HPDE6-E6E7 (cell line): ENCODE measurements at regions not wholly inside any gene's neighbourhood (a gene's known extent, or its start where the extent isn't known, plus 50 kb on each side); places are given as distances from the start of the nearest gene placed in this dataset.

Source experiments
- DNase-seq: peaks from one replicate; pipeline ENCODE4 v3.0.0; 2011; ENCODE audit warnings: missing footprints; ENCODE audit errors: extremely low spot score

- no peak for DNase-seq
Observed at GRCh38 chr17:77321649-77322513, 181.1 kb downstream of the SEC14L1 start.

DNA sequence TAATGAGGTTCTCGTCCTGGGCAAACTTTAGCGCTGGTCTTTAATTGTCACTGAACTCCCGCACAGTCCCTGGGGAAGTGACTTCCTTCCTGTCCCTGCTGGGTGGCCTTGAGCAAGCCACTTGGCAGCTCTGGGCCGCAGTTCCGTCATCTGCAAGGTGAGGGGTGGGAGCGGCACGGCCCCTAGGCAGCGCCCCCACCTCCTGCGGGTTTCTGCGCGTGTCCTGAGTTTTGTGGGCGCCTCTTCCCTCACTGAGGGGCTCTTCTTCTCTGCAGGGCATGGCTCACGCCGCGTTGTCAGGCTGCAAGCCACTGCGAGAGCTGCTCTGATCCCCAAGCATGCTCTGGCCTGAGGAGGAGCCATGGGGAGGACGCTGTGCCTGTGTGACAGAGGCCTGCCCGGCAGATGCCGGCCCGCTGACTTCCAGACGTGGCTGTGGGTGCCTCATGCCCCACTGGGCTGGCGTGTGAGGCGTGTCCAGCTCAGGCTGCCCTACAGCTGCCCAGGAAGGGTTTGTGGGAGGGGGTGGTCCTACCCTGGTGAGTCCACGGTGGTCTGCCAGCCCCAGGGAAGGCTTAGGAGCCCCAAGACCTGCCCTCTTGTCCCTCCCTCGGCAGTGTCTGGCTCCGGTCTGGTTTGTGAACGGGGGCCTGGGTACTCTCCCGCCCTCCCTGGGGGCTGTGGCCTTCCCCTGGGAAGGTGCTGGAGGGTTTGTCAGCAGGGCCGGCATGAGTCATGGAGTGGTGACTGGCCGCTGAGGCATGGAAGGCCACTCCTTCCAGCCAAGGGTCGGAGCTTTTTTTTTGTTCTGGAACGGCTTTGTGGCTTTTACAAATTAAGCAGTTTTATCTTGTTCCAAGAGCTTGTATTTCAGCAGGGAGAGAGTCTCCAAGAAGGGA is 182.0 kb downstream of the SEC14L1 start:
- peak; percentile 94 for DNase-seq

DNA sequence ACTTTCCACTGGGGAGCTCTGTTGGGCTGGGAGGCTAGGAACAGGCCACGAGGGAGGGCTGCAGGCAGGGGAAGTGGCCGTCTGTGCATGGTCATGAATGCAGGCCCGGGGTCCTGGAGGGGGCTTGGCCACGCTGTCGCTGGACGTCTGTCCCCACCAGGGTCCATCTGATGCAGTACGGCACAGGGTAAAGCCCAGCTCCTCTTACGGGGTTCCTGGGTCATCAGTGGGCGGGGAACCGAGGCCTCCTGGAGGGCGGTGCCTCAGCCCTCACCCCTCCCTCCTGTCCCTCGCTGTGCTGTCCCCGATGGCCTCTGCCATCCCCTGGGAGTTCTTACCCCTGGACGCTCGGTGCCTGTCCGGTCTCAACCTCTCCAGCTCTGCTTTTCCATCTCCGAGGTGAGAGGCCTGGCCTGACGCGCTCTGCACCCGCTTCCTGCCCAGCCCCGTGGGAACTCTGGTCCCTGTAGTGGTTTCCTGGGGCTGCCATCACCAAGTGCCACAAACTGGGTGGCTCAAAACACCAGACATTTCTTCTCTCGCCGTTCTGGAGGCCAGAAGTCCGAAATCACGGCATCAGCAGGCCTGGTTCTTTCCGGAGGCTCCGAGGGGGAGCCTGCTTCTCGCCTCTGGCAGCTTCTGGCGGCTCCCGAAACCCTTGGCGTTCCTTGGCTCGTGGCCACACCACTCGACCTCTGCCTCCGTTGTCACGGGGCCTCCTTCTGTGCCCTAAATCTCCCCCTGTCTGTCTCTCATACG is 182.8 kb downstream of the SEC14L1 start:
- DNase-seq = no peak

DNA sequence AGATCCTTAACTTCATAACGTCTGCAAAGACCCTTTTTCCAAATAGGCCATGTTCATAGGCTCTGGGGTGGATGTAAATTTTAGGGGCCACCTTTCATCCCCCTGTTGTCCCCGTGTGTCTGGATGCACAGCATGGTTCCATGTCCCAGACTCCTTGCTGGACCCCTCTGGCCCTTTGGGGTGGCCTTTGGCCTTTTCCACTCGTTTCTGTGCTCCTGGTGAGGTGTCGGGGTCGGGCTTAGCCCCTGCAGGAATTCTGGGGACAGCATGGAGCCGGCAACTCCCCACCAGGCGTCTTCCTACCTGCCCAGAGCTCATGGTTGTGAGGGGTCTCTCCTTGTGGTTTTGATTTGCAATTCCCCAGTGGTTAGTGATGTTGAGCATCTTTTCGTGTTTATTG is 183.5 kb downstream of the SEC14L1 start:
- DNase-seq = no peak

- DNase-seq = no peak
Observed at GRCh38 chr17:77325577-77326075, 184.9 kb downstream of the SEC14L1 start.

DNA sequence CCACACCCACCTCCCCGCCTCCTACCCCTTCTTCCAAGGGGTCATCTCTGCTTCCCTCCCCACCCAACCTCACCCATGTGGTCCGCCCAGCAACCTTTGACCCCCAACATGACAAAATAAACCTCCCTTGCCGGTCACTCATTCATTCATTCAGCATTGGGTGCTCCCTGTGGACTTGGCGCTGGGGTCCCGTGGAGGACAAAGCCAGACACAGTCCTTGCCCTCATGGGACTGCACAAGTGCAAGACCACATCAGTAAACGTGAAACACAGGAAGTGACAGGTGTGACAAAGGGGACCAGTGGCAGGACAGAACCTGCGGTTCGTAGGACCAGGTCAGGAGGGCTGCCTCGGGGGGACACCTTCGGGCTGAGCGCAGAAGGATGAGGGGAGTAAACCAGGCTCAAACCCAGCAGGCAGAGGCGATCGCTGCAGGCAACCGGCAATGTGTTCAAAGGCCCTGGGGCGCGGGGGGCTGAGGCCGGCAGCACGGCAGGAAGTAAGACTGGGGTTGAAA is 185.4 kb downstream of the SEC14L1 start:
- DNase-seq = no peak

- no peak for DNase-seq
Observed at GRCh38 chr17:77326636-77327035, 185.9 kb downstream of the SEC14L1 start.

- DNase-seq = no peak
Observed at GRCh38 chr17:77327181-77327565, 186.4 kb downstream of the SEC14L1 start.

DNA sequence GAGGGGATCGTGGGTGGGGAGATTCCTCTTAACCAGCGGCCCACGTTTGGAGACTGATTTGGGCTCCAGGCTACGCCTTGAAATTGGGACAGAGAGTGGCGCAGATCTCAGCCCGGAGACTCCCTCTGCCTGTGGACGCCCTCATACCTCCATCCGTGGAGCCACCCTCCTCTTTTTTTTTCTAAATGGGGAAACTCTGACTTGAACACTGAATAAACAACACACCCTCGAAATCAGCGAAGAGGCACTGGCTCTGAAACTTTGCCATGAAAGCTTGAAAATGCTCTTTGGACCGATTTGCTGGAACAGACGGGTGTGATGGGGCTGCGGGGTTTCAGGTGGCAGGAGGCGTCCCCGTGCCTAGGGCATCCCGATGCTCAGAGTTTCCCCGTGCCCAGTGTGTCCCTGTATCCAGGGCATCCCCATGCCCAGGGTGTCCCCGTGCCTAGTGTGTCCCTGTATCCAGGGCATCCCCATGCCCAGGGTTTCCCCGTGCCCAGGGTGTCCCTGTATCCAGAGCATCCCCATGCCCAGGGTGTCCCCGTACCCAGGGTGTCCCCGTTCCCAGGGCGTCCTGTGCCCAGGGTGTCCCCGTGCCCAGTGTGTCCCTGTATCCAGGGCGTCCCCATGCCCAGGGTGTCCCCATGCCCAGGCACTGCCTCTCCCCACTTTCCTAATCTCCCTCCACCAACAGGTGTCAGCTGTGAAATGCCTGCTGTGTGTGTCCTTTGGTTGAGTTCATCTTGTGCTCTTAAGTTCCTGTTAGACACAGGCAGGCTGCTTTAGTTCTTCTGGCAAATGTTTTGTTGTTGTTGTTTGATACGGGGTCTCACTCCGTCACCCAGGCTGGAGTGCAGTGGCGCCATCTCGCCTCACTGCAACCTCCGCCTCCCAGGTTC is 187.0 kb downstream of the SEC14L1 start:
- DNase-seq = no peak

DNA sequence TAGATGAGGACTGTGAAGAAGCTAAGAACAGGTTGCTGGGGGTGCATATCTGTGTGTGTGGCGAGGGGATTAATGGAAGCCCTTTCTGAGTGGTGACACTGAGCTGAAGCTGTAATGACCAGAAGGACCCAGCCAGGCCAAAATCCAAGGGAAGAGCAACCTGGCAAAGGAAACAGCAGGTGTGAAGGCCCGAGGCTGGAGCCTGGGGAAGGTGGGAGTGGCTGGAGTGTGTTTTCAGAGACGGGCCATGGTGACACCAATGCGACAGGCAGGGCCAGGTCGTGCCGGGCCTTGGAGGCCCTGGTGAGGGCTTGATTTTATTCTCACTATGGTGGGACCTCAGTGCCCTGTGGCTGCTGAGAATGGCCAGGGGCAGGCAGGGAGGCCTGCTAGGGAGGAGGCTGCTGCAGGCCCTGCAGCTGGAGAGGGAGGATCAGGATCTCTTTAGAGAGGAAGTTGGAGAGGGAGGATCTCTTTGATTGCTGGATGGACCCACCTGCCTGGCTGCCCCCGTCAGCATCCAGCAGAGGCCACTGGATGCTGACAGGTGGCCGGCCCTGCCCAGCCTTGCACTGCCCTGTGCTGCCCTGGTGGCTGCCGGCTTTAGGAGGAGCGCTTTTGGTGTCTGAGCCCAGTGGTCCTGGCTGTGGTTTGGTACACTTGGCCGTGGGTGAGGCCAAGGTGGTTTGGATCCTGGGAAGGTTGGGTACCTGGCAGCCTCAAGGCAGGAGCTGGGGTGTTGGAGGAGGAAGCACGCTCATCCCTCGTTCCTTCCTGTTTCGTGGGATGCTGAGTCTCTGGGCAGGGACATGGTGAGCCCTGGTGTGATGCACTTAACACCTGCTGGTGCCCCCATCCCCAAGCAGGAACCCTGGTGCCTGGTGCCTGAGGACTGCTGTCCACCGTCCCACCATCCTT is 188.3 kb downstream of the SEC14L1 start:
- no peak for DNase-seq

DNA sequence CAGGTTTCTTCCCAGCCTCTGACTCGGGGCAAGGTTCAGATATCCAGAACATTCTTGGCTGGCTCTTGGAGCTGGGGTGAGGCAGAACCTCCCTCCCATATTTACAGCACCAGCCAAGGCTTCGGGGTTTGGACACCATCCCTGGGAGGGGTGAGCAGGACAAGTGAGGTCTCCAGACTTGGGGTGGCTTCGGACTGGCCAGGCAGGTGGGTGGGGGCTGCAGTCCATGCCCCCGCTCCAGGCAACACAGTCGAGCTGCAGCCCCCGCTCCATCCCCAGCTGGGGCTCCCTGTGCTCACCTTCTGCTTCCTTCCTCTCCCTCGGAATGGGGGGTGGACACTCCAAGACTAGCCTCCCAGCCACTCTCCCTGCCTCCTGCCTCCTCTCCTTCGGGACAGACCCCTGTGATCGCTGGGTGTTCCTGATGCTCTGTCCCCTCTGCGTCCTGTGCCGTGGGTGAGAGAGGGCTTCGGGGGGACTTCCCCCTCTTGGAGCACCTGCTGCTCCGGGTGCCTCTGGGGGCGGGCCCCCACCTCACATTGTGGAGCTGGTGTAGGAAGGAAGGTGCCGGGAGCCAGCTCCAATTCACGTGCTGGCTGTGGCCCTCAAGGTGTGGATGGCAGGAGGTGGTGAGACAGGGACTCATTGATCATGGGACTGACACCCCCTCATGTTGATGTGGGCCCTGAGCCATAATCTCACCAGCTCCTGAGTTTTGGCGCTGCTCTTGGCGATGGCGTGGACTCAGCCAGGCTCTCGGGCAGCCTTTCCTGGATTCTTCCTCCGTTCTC is 189.2 kb downstream of the SEC14L1 start:
- DNase-seq = no peak

DNA sequence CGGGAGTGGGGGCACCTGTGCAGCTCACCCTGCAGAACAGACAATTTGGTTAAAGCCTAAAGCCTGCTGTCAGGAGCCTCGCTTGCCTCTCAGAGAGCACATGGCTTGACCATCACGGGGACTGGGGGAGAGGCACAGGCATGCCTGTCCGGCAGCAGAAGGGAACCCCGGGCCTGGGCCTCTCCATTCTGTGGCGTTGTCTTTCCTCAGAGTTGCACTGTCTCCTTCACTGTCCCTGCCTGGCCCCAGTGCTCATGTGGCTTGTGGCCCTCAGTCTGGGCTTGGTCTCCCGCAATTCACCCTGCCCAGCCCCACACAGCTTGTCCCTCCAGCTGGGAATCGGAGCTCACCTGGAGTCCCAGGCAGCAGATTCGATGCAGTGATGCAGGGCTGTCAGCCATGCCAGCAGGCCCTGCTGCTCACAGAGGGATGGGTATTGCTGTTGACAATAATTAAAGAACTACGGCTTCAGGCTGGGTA is 189.9 kb downstream of the SEC14L1 start:
- DNase-seq = no peak

DNA sequence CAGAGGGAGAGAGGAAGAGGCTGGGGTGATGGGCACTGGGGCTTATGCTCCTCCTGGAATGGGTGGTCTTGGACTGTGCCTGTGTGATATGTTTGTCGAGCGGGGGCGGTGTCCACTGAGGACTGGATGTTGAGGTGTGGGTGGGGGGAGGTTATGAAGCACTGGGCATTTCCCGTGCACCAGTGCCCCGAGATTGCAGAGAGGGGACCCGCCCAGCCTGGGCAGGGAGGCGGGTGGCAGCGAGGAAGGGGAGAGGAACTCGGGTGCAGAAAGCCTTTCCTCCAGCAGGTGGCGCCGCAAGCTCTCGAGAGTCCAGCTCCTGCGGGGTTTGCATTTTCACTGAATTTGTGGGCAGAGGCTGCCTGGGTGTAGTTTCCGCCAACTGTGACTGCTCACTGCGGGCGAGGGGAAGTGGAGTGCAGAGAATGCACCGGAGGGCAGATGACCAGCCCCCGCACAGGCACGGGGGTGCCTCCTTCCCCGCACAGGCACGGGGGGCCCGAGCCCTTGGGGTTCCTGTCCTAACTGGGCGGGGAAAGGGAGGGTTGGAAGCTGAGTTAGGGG is 190.6 kb downstream of the SEC14L1 start:
- peak; percentile 74 for DNase-seq

DNA sequence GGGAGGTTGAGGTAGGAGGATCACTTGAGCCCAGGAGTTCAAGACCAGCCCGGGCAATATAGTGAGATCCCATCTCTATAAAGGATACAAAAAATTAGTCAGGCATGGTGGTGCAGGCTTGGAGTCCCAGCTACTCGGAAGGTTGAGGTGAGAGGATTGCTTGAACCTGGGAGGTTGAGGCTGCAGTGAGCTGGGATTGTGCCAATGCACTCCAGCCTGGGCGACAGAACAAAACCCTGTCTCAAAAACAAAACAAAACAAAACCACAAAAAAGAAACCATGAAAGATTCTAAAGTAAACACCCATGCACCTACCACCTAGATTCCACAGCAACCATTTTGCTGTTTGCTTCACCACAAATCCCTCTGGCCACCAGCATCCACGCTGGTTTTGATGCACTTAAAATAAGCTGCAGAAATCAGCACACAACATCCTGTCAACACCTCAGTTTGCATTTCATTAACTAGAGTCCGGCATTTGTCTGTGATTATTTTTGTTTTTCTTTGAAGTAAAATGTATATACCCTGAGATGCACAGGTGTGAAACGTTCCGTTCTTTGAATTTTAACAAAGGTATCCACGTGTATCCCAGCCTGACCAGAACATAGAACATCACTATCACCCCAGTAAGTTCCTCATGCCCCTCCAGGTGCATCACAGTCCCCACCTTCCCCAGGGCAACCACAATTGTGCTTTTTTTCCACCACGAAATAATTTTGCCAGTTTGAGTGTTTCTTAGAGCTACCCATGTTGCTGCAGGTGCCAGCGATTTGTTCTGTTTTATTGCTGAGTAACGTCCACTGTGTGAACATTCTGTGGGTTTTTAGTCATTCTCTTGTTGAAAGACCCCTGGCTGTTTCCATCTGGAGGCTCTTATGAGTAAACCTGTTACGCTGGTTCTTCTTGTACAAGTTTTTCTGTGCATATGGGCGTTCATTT is 191.5 kb downstream of the SEC14L1 start:
- DNase-seq = no peak

DNA sequence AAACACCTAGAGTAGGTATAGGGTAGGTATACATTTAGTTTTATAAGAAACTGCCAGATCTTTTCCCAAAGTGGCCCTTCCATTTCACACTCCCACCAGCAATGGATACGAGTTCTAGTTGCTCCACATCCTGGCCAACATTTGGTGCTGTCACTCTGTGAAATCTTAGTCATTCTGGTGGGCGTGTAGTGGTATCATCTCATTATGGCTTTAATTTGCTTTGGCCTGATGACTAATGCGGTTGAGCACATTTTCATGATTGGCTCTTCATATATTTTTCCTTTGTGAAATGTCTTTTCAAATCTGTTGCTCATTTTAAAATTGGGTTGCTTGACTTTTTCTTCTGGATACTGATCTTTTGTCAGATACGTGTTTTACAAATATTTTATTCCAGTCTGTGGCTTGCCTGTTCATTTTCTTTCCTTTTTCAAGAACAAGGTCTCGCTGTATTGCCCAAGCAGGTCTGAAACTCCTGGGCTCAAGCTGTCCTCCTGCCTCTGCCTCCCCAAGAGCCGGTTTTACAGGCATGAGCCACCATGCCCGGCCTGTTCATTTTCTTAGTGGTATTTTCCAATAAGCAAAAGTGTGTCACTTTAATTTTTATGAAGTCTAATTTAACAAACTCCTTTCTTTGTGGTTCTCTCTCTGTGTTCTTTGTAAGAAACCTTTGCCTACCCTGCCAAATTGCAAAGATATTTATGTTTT is 192.4 kb downstream of the SEC14L1 start:
- no peak for DNase-seq

DNA sequence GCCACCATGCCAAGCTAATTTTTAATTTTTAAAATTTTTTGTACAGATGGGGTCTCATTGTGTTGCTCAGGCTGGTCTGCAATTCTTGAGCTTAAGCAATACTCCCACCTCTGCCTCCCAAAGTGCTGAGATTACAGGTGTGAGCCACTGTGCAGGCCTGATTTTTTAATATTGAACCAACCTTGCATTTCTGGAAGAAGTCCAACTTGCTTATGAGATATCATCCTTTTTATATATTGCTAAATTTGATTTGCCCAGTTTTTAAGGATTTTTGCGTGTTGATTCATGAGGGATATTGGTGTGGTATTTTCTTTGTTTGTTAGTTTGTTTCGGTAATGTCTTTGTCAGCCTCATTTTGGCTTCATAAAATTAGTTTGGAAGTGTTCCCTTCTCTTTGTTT is 196.4 kb downstream of the SEC14L1 start:
- no peak for DNase-seq
